Middle frontal gyrus (tissue), 1 donor: ENCODE measurements at regions not wholly inside any gene's neighbourhood (a gene's known extent, or its start where the extent isn't known, plus 50 kb on each side); places are given as distances from the start of the nearest gene placed in this dataset.

Source experiments
- DNase-seq: peaks from one replicate; pipeline ENCODE4 v3.0.0-alpha.2; 2015; ENCODE audit warnings: low spot score; ENCODE audit errors: extremely low spot score

DNA sequence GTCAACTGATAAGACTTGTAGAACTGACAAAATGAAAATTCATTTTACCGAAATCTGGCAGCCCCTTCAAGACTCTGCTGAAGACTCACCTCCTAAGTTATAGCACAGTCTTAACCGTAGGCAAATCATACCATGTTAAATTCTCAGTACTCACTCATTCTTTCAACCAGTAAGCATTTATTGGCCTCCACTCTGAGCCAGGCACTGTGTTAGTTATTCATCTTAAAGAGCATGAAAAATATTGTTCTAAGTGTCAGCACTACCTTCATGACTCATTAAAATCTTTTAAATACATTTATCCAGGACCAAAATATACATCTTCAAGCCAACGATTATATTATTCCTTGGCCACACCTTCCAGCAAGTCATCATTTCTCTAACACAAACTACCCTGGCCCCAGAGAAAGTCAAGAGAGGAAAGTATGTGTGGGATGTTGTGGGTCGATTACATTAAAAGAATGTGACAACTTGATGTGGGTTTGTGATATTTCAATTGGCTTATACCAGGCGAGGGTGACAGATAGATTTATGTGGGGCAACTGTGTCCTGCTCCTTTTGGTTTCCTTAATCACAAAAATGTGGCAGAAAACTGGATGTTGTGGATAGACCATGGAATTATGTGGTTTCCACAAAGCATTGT is 55.0 kb downstream of the TMEM30B start:
- DNase-seq: no peak

DNA sequence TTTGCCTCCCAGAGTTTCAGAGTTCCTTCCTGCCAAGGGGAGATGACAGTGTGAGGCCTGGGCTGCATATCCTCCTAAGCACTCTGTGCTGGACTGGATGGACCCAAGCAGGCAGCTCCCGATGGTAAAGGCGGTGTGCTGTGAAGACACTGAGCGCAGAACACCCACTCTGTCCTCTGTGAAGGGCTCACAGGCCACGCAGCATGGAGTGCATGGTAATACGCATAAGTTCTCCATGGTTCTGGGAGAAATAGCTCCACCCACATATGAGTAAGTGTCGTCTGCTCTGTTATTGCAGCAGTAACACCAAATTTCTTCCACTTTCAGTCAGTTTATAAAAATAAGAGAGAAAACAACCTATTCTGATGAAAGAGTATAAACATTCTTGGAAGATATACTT is 55.8 kb downstream of the TMEM30B start:
- DNase-seq: no peak

DNA sequence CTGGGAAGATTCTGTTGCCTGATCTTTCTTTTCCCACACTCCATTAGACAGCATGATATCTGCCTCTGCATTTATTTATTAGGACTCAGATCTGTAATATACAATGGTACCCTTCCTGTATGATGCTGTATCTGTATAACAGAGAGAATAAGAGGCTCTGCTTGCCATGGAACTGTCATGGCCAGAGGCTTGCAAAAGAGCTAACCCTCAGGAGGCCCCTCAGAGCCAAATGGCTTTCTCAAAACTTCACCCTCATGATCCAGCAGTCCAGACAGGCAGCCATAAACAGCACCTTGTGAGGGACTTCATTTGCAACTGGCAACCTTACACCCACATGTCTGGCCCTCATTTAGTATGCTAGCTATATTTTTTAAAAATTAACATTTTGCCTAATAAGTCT is 57.6 kb downstream of the TMEM30B start:
- DNase-seq: no peak

DNA sequence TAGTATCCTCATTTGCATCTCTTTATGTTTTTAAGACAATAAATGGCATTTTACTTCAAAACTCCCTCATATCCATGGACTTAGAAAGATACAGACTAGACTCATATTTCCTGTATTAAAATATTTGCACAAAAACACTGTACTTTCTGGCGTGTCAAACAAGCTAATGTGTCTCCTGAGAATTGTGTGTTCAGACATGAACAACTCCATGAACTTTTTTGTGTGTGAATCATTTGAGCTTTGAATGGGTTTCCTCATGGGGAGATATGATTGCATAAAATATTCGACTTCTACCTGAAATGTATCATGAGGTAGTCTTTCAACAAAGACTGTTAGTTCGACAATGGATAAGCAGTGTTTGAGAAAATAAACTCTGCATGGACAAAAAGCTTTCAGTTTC is 58.8 kb downstream of the TMEM30B start:
- DNase-seq: no peak

DNA sequence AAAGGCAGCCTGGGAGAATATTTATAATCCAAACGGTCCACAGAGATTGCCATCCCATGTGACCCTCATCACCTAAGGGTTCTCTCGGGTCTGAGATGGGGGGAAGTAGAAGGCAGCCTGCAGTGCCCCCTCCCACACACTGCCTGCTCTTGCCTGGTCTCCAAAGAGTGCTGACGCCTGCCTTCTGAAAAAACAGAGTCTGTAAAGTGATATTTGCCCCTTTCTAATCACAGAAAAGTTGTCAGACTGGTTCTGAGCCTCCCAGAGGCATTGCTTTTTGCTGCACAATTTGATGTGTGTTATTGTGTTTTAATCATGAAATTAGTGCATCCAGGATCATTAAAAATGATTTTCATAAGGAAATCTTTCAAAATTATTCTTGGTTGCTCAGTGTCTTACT is 59.2 kb downstream of the TMEM30B start:
- DNase-seq: no peak

DNA sequence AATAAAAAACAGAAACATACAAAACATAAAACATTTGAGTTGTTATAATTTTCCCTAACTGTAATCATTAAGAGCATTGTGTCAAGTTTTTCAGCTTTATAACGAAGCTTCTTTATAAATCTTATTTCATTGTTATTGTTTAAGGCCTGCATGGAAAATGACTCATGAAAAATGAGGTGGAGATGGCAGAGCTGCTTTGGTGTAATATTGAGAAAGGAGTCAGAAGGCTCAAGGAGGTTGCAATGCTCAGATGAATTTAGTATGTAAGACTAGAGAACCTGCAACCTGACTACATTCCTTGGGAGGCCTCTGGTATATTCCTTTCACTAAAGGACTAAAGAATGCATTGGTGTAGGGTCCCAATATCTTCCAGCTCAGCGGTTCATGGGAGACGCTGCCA is 61.5 kb downstream of the TMEM30B start:
- DNase-seq: no peak

DNA sequence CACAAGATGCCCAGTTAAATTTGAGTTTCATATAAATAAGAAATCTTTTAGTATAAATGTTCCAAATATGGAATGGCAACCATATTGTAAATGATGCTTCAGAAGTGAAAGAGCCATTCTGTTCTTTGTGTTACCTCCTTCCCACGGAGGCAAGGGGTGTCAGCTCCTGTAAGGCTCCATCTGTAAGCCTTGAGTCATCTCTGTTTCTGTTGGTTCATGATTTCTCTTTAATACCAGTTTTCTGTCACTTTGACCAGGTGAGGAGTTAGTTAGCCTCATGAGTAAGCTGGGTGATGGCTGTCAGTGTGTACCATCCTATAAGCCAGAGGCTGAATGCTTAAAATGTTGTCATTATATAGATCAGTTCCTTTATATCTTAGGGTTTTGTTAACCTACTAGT is 61.9 kb downstream of the TMEM30B start:
- DNase-seq: no peak

DNA sequence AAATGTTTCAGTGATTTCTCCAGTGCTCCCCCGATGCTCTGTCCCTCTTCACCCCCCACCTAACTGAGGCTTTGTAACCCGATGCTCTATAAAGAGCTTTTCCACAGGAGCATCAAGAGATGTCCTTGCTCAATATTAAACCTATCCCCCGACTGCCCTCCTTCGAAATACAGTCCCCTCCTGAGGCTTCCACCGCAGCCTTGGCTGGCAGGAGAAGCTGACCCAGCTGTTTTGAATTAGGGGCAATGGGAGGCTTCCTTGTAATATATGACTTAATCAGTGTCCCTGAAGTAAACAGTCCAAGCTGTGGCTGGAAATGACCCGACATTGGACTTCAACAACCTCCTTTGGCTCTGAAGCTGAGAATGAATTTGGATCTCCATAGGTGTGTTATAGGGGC is 62.4 kb downstream of the TMEM30B start:
- DNase-seq: no peak

DNA sequence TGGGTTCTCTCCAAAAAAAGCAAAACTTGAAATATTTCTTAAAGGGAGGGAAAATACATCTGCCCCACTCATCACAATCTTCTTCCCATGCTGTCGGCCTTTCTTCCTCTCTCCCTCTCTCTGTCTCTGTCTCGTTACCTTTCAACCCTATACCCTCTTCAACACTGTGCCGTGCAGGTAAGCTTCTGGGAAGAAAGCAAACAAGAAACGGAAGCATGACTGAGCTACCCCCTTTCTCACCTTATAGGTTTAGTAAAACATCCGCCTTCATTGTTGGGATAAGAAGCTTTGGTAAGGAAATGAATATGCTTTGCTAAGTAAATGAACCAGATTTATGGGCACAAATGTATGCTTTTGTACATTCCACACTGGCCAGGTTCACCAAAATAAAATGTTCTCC is 63.0 kb downstream of the TMEM30B start:
- DNase-seq: no peak

DNA sequence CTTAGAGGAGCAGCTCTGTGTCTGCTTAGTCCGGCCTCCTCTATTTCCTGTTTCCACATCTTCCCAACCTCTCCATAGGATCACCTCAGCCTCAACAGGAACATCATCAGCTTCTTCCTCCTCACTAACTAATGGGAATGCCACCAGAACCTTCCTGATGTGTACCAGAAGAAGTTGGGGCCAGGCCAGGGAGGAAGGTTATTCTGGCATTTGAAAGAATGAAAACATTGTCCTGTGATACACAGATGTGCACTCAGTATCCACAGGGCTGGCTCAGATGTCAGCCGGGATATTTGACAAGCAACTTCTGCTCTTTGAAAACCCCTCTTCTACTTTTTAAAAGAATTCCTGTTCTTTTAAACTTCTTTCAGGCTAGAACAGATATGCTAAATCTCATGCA is 63.6 kb downstream of the TMEM30B start:
- no peak for DNase-seq

DNA sequence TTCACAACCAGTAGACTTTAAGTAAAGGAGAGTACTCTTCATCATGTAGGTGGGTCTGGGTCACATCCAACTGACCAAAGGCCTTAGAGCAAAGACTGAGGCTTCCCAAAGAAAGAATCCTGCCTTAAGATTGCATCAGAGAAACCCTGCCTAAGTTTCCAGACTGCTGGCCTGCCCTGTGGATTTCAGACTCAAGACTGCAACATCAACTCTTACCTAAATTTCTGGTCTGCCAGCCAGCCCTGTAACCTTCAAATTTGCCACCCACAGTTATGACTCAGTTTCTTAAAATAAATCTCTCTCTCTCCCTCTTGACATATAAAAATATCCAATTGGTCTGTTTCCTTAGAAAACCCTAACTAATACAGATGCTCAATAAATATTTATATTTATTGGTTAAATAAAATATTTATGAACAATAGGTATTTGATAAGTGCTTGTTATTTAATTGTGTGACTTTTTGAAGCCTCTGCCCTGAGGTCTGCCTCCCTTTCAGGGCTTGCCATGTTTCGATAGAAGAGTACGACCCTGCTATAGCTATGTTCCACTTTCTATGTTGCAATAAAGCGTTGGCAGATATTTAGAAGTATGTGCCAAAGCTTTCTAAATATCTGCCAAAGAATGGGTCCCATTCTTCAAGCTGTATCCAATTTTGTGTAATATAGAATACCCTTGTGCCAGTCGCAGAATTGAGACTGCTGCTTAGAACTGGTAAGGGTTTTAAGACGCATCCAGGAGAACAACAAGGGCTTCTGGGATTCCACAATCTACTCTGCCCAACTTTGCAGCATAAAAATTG is 65.7 kb downstream of the TMEM30B start:
- DNase-seq: no peak

DNA sequence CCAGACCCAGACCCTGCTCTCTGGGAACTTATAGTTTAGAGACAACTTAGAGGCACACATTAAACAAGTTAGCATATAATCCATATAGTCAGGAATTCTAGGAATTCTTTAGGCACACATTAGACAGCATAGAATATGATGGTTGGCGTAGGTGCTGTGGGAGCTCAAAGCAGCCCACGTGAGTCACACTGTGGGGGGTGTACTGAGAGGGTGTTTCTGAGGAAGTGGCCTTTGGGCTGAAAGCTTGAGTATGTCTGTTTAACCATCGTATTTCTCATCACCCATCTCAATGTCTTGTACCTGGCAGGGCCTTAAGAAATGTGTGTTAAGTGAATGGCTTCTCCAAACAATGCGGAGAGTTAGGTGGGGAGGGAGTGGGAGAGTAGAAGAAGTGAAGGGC is 67.2 kb downstream of the TMEM30B start:
- DNase-seq: no peak

DNA sequence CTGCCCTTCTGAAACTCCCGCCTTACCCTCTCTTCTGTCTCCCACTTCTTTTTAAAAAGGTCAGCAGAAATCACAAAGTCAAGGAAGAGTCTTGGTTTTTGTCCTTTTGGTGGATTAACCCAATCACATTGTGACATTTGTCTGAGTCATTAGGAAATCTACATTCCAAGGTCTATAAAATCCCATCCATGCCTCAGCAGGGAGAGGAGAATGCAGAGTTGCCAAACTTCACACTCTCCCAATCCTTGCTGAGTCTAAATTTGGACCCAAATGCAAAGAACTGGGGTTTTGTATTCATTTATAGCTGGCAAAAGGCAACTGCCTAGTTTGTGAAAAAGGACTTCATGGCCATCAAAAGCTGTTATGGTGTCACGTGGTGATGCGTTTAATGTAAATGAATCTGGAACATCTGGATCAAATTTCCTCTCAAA is 67.9 kb downstream of the TMEM30B start:
- DNase-seq: no peak

DNA sequence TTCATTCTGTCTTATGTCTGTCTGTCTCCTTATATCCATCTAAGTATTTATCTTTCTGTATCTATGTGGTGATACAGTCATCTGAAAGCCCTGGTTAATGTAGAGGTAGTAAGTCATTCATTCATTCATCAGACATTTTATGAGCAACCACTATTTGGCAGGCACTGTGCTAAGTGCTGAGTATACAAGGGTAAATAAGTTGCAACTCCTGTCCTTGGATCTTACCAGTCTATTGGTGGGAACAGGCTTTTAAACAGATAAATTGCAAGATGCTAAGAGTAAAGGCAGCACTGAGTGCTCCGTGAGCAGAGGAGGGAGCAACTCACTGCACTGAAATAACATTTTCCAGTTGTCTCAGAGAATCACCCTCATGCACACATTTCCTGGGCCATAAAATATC is 68.6 kb downstream of the TMEM30B start:
- DNase-seq: no peak

DNA sequence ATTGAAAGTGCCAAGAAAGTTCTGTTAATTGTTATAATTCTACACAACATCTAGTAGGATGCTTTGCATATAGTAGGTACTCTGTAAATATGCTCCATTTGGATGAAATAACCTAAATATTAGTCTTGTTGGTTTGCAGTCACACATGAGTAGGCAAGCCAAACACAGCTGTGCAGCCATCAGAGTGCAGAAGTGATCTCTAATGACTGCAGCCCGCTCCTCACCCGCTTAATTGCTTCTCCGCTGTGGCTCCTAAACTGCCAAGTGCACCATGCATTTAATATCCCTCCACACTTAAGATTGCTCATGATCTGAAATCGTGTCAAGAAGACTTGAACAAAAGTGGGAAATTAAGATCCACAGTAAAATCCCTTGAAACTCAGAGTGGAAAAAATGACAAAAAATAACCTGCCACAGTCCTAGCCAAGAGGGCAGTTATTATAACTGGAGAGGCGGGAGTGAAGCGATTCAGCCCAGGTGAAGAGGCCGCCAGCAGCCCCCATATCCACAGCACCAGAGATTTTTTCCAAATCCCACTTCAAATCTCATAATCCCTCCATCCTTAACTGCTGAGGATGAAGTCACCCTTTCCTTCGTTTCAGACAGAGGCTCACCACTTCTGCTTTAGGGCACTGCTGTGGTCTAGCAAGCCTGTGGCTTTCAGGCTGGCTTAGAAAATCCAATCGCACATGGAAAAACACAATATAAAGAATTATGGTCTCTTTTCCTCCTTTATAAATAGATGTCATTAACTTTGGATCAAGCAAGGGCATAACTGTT is 69.5 kb downstream of the TMEM30B start:
- DNase-seq: no peak

DNA sequence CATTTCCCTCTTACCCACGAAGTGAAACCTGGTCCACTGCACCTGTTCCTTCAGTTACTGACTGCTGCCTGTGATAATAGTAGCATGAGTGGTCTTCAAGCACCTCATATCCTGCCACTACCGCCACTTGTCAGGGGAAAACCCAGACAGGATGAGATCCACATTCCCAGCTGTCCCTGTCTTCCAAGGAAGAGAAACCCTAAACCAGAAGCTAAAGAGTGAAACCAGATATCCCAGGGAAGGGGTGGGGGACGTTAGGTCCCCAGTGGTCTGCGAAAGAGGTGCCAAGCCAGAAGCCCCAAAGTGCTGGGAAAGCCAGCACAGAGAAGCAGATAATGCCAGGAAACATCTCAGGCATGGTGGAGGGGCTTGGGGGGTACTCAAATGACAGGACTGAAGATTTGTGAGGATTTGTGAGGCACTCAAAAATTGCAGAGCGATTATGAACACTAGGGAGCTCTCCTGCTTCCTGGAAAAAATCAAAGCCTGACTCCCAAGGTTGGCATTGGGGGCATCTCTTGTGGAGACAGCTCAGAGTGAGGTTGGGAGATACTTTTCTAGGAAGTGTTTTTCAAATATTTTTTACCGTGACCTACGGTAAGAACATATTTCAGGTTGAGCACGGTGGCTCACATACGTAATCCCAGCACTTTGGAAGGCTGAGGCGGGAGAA is 77.9 kb downstream of the TMEM30B start:
- DNase-seq: no peak

DNA sequence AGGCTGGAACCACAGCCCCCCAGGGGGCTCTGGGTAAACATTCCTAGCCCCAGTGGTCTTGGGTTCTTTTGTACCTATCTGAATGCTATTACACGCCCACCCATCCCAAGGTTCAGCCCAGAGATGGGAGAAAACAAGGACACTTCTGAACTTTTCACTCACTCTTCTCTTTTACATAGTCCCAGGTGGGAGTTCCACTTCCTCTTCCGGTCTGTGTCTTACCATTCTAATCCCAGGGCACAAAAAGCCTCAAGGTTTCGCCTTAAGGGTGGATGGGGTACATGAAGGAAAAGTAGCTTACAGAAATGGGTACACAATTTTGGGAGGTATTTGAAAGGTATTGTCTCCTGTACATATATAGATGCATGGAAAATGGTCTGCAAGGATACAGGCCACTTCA is 79.0 kb downstream of the TMEM30B start:
- no peak for DNase-seq

DNA sequence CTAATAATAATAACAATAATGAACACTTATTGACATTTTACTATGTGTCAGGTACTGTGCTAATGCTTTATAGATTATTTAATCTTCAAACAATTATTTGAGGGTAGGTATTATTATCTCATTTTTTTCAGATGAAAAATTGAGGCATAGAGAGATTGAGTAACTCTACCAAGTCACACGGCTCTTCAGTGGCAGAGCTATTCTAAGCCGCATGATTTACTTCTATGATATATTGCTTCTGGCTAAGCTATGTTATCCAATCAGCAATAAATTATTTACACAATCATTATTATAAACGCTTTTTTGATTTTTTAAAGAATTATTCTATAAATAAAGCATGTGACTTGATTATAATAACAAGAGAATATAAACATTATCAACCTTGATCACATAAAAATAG is 80.0 kb downstream of the TMEM30B start:
- no peak for DNase-seq

DNA sequence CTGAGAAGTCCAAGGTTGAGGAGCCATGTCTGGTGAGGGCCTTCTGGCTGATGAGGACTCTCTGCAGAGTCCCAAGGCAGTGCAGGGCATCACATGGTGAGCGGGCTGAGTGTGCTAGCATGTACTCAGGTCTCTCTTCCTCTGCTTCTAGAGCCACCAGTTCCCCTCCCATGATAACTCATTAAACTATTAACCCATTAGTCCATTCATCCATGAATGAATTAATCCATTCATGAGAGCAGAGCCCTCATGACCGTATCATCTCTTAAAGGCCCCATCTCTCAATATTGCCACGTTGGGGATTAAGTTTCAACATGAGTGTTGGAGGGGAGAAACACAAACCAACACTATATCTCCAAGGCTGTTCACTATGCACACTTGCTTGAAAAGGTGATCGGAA is 83.7 kb downstream of the TMEM30B start:
- no peak for DNase-seq

DNA sequence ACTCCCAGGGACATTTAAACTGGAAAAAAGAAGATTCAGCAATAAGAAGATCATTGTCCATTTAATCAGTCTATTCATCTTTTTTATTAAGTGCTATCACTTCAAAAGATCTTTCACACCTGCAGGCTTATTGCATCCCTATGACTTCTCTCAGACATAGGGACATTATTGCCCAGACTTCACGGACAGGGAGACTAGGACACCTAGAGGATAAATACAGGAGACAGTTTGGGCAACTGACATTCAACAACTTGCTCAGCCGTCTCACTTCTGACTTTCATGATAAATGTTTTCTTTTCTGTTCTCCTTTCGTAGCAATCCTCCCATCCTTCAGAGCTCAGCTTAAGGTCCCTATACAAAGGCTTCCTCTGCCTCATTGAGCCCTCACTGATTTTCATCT is 84.3 kb downstream of the TMEM30B start:
- DNase-seq: no peak

DNA sequence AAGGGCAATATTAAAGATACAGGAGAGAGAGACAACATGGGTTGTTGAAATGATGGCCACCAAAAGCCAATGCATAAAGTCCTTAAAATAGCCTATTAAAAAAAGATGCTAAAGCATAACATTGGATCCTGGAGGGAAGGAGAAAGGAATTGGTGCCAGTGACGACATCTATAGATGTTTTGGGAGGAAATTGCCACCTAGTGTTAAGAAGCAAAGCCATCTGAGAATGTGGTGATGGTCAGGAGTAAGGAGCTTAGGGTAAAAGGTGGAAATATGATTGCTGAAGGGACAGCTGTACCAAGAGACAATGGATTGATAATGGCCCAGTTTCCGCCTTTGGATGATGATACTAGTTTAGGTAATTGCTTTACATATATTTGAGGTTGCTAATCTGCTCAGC is 85.1 kb downstream of the TMEM30B start:
- no peak for DNase-seq

DNA sequence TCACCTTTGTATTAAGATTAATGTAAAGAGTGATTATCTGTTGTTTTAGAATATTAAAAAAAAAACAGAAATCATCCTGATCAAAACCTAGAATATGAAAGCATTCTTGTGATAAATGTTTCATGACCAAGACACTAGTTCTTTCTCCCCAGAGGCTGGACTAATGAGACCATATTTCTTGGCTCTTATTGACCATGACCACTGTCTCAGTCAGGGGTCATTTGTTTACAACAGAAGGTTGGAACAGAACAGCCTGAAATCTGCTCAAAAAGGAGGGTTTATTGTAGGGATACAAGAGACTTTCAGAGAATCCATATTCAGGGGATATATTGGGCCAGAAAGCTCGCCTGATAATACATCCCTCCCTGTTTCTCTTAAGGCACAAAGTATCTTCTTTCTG is 87.7 kb downstream of the TMEM30B start:
- no peak for DNase-seq
